Activated B cell treated with CpG ODN at 0.5 μM for 24 hours (primary cell): ENCODE measurements at regions not wholly inside any gene's neighbourhood (a gene's known extent, or its start where the extent isn't known, plus 50 kb on each side); places are given as distances from the start of the nearest gene placed in this dataset.

Experiments used
- ATAC-seq: fragments of 200-7000 bp; cut with Tn5 transposase; one replicate; pipeline ENCODE4 v1.10.0; 2021; ENCODE audit warnings: low read depth, mild to moderate bottlenecking, moderate library complexity
- CTCF ChIA-PET: fragments of 350-600 bp; sonication (Branson Sonifier 250); formaldehyde crosslinking; loops from one replicate; lab custom pipeline; 2021; ENCODE audit warnings: antibody characterized with exemption; lab: Charles Lee
- POLR2A ChIA-PET: fragments of 350-600 bp; sonication (Branson Sonifier 250); formaldehyde crosslinking; loops from one replicate; lab custom pipeline; 2021; ENCODE audit warnings: antibody characterized with exemption; lab: Charles Lee
- DNase-seq: peaks from one replicate; pipeline ENCODE4 v3.0.0; 2022
- H3K27ac Mint-ChIP-seq: one replicate; pipeline ENCODE4 v1.8.0; 2020; ENCODE audit warnings: mixed read lengths
- H3K27me3 Mint-ChIP-seq: one replicate; pipeline ENCODE4 v1.8.0; 2021; ENCODE audit warnings: mixed read lengths
- H3K36me3 Mint-ChIP-seq: one replicate; pipeline ENCODE4 v1.8.0; 2021; ENCODE audit warnings: low read depth, mixed read lengths
- H3K4me1 Mint-ChIP-seq: one replicate; pipeline ENCODE4 v1.8.0; 2021; ENCODE audit warnings: mixed read lengths
- H3K4me3 Mint-ChIP-seq: one replicate; pipeline ENCODE4 v1.8.0; 2020; ENCODE audit warnings: mild to moderate bottlenecking, mixed read lengths
- H3K9me3 Mint-ChIP-seq: one replicate; pipeline ENCODE4 v1.8.0; 2020; ENCODE audit warnings: mixed read lengths
- intact Hi-C: fragments of 100-400 bp; cut with micrococcal nuclease; formaldehyde crosslinking; loops from one replicate; pipeline ENCODE4 v1.15.1; 2024
- TF ChIP-seq, protein P1 (sequence below): fragments of 200-600 bp; IDR thresholded peaks from one replicate; pipeline ENCODE4 v1.8.0; 2022; ENCODE audit warnings: antibody characterized with exemption, mild to moderate bottlenecking

DNA sequence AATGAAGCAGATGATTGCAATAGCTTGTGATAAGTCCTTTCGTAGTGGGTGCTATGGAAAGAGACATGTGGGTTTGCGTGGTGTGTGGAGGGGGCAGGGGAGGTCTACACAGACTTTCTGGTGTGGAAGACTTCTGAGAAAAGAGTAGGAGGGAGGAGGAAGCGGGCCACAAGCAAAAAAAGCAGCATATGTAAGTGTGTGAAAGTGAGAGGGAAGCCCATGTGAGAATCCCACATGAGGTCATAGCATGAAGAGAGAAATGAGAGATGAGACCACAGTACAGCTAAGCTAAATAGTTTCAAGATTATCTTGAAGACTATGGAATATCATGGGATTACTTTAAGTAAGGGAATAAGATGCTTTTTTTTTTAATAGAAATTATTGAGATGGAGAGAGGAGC, 2039.9 kb upstream of the TENM3 start:
- no peak overlapping the region for H3K27ac Mint-ChIP-seq
- no peaks in the 10 kb centered on the region for H3K4me1 Mint-ChIP-seq
- no peak overlapping the region for H3K4me3 Mint-ChIP-seq
- DNase-seq (no peak), ATAC-seq (no peak)
- no peaks in the 10 kb centered on the region for H3K27me3 Mint-ChIP-seq
- TF ChIP-seq, protein P1, sequence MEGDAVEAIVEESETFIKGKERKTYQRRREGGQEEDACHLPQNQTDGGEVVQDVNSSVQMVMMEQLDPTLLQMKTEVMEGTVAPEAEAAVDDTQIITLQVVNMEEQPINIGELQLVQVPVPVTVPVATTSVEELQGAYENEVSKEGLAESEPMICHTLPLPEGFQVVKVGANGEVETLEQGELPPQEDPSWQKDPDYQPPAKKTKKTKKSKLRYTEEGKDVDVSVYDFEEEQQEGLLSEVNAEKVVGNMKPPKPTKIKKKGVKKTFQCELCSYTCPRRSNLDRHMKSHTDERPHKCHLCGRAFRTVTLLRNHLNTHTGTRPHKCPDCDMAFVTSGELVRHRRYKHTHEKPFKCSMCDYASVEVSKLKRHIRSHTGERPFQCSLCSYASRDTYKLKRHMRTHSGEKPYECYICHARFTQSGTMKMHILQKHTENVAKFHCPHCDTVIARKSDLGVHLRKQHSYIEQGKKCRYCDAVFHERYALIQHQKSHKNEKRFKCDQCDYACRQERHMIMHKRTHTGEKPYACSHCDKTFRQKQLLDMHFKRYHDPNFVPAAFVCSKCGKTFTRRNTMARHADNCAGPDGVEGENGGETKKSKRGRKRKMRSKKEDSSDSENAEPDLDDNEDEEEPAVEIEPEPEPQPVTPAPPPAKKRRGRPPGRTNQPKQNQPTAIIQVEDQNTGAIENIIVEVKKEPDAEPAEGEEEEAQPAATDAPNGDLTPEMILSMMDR, result no peak
- intact Hi-C loops, result no loop called here
- ChIA-PET POLR2A (no interaction called here), CTCF (no interaction called here)
- H3K36me3 Mint-ChIP-seq, result no peaks in the 10 kb centered on the region
- no peaks in the 10 kb centered on the region for H3K9me3 Mint-ChIP-seq

DNA sequence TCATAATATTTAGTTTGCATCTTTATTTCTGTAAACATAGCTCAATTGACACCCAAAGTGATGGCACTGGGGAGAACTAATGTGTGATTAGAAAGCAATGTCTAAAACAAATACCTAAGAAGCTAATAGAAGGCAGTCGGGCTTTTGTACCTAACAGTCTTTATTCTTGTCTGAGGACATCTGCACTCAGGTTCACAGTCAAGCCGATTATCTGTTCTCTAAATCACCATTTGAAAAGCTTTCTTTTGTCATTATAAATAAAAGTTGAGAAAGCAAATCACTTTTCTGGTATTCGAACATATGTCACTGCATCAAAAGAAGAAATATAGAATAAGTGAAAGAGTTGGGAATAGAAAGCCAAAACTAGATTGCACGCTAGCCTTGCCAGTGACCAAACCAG, 2037.9 kb upstream of the TENM3 start:
- Mint-ChIP-seq H3K36me3 (no peaks in the 10 kb centered on the region), H3K4me1 (no peaks in the 10 kb centered on the region), H3K9me3 (no peaks in the 10 kb centered on the region), H3K4me3 (no peak overlapping the region), H3K27me3 (no peaks in the 10 kb centered on the region), H3K27ac (no peak overlapping the region)
- intact Hi-C loops, result no loop called here
- POLR2A ChIA-PET, result no interaction called here
- ATAC-seq, result no peak
- CTCF ChIA-PET, result no interaction called here
- TF ChIP-seq, protein P1, result no peak
- no peak for DNase-seq

DNA sequence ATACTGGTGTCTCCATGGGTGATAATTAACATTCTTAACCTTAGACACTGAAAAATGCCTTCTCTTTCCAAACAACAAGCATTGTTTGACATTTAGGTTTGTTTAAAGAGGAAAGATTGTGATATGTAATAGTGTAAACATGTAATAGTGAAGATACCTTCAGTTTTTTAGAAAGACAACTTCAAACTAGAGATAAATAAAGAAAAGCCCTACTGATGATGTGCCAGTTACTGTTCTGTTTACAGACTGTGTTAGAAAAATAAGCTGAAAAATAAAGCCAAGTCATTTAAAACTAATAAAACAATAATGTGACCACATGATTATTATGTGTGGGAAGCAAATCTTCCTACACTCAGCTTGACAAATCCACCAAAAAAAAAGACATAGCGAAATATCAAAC, 2035.3 kb upstream of the TENM3 start:
- ChIA-PET CTCF (no interaction called here), POLR2A (no interaction called here)
- DNase-seq (no peak), ATAC-seq (no peak)
- Mint-ChIP-seq H3K4me3 (no peak overlapping the region), H3K27ac (no peak overlapping the region), H3K4me1 (no peaks in the 10 kb centered on the region), H3K27me3 (no peaks in the 10 kb centered on the region), H3K36me3 (no peaks in the 10 kb centered on the region), H3K9me3 (no peaks in the 10 kb centered on the region)
- intact Hi-C loops, result no loop called here
- TF ChIP-seq, protein P1, result no peak

DNA sequence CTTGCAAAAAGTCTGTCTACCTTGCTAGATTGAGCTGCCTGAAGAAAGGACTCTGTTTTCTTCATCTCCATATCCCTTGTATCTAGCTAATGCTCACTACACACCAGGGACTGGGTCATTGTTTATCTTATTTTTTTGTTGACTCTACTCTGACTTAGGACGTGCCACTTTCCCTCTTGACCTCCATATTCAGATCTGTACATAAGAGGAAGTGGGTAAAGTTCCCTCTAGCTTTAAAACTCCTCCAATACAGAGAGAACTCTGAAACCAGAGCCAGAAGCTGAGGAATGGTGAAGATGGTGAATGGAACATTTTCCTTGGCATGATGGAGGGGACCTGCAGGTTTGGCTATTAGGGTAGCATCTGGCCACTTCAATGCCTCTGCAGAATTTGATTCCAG, 2026.1 kb upstream of the TENM3 start:
- H3K9me3 Mint-ChIP-seq, result peaks cover 8% of the 10 kb centered on the region
- TF ChIP-seq, protein P1, result no peak
- ATAC-seq (no peak), DNase-seq (no peak)
- intact Hi-C loops, result no loop called here
- H3K36me3 Mint-ChIP-seq, result no peaks in the 10 kb centered on the region
- H3K4me1 Mint-ChIP-seq, result no peaks in the 10 kb centered on the region
- no peaks in the 10 kb centered on the region for H3K27me3 Mint-ChIP-seq
- POLR2A ChIA-PET, result no interaction called here
- H3K4me3 Mint-ChIP-seq, result no peak overlapping the region
- H3K27ac Mint-ChIP-seq, result no peak overlapping the region
- CTCF ChIA-PET, result no interaction called here

DNA sequence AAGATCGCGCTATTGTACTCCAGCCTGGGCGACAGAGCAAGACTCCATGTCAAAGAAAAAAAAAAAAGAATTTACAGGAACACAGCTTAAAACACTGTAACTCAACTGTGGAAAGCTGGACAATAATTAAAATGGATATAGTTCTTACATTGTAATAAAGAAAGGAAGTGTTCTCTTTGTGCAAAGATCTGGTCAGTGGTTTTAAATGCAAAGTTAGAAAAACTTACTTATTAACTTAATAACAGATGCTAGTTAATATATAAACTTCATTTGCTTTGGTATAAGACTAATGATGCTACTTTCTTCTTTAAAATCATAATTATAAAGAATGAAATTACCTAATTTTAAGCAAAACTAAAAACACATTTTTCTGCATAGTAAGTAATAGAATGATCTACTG, 2024.1 kb upstream of the TENM3 start:
- TF ChIP-seq, protein P1, result no peak
- no peaks in the 10 kb centered on the region for H3K27me3 Mint-ChIP-seq
- H3K4me3 Mint-ChIP-seq, result no peak overlapping the region
- no peaks in the 10 kb centered on the region for H3K36me3 Mint-ChIP-seq
- CTCF ChIA-PET, result no interaction called here
- H3K27ac Mint-ChIP-seq, result no peak overlapping the region
- POLR2A ChIA-PET, result no interaction called here
- intact Hi-C loops, result no loop called here
- peaks cover 8% of the 10 kb centered on the region for H3K9me3 Mint-ChIP-seq
- ATAC-seq, result no peak
- DNase-seq, result no peak
- no peaks in the 10 kb centered on the region for H3K4me1 Mint-ChIP-seq
